A549 (cell line): ENCODE measurements at regions not wholly inside any gene's neighbourhood (a gene's known extent, or its start where the extent isn't known, plus 50 kb on each side); places are given as distances from the start of the nearest gene placed in this dataset.

Experiments used
- CBX8 ChIP-seq: fragments of 200-600 bp; sonication (generic); IDR thresholded peaks from 2 replicates; pipeline ENCODE4 v1.6.1; 2016
- CHD2 ChIP-seq: fragments of 150-350 bp; IDR thresholded peaks from 2 replicates; pipeline ENCODE4 v1.6.1; 2014; ENCODE audit warnings: low read length; ENCODE audit not compliant: partially characterized antibody
- EHMT2 ChIP-seq: fragments of 200-600 bp; sonication (generic); IDR thresholded peaks from 2 replicates; pipeline ENCODE4 v1.6.1; 2016; ENCODE audit warnings: antibody characterized with exemption, low read depth, mild to moderate bottlenecking, moderate library complexity
- JUNB ChIP-seq: fragments of >200 bp; sonication (Bioruptor Twin); formaldehyde crosslinking; IDR thresholded peaks from 2 replicates; pipeline ENCODE4 v1.6.1; 2016
- POLR2A ChIP-seq: IDR thresholded peaks from 2 replicates; pipeline ENCODE4 v1.6.1; 2012; ENCODE audit warnings: mild to moderate bottlenecking, low read length
- TF ChIP-seq, protein P1 (sequence below): fragments of >200 bp; sonication (Bioruptor Twin); formaldehyde crosslinking; IDR thresholded peaks from 3 replicates; pipeline ENCODE4 v1.5.1; 2016
- TF ChIP-seq, protein P2 (sequence below): IDR thresholded peaks from 2 replicates; pipeline ENCODE4 v1.6.1; 2012

DNA sequence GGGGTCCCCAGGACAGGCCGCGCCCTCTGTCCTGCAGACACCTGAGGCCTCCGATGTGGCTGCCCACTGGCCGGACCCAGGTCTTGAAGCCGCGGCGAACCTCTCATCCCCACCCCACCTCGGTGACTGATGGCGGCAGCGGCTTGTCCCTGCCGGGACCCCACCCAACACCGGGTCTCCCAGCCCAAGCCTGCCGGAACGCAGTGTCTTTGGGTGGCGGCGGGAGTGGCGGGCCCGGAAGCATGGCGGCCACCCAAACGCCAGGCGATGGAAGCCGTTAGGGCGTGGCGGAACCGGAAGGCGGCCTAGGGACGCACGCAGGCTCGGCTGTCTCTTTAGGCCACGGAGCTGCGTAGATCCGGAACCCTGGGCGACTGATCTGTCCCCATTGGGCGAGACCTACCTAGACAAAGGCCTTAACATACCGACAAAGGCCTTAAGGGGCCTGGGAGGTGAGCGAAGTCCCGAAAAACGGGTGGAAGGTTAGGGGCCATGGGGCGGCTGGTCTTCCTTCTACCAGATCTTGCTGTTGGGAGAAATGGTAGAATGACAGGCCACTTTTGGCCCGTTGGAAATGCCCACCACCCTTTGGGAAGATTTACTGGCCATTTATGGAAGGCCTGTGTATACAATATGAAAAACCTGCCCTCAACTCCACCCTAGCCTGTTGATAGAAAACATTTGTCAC, 94.6 kb upstream of the SMC2 start:
- TF ChIP-seq CHD2, result no peak
- no peak for TF ChIP-seq EHMT2
- TF ChIP-seq, protein P1, sequence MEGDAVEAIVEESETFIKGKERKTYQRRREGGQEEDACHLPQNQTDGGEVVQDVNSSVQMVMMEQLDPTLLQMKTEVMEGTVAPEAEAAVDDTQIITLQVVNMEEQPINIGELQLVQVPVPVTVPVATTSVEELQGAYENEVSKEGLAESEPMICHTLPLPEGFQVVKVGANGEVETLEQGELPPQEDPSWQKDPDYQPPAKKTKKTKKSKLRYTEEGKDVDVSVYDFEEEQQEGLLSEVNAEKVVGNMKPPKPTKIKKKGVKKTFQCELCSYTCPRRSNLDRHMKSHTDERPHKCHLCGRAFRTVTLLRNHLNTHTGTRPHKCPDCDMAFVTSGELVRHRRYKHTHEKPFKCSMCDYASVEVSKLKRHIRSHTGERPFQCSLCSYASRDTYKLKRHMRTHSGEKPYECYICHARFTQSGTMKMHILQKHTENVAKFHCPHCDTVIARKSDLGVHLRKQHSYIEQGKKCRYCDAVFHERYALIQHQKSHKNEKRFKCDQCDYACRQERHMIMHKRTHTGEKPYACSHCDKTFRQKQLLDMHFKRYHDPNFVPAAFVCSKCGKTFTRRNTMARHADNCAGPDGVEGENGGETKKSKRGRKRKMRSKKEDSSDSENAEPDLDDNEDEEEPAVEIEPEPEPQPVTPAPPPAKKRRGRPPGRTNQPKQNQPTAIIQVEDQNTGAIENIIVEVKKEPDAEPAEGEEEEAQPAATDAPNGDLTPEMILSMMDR, result no peak
- TF ChIP-seq POLR2A, result no peak
- TF ChIP-seq, protein P2, sequence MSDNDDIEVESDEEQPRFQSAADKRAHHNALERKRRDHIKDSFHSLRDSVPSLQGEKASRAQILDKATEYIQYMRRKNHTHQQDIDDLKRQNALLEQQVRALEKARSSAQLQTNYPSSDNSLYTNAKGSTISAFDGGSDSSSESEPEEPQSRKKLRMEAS, result no peak
- no peak for TF ChIP-seq CBX8
- TF ChIP-seq JUNB, result no peak
